Fibroblast of skin of abdomen (primary cell): ENCODE measurements at regions not wholly inside any gene's neighbourhood (a gene's known extent, or its start where the extent isn't known, plus 50 kb on each side); places are given as distances from the start of the nearest gene placed in this dataset.
A peak's percentile ranks its signal among the peaks of the same experiment; 100 is the strongest.

ENCODE experiments used
- DNase-seq: peaks from one replicate; pipeline ENCODE4 v3.0.0-alpha.2; 2013

DNA sequence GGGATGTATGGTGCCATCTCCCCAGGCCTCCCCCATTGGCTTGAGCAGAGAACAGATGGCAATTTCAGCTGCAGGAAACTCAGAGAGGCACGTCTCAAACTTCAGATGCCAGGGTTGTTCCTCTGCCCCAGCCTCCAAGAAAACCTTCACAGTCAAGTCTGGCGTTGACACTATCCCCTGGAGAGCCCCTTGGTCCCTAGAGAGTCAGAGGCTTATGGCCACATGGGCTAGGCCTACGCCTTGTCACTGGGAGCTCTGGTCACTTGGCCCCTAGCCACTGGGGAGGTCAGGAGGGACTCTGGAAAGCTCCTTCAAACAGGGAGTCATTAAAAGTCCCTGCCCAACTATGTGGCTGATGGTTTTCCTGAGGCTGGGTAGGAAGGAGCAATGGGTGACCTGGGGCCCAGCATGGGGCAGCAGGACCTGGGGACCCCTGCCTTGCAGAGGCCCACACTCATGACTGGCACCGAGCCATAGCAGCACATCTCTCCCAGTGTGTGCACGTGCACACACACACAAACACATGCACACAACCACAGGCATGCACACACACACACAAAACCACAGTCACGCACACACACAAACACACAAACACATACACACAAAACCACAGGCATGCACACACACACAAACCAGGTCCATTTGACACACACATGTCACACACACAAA is 144.2 kb downstream of the GADD45G start:
- no peak for DNase-seq

DNA sequence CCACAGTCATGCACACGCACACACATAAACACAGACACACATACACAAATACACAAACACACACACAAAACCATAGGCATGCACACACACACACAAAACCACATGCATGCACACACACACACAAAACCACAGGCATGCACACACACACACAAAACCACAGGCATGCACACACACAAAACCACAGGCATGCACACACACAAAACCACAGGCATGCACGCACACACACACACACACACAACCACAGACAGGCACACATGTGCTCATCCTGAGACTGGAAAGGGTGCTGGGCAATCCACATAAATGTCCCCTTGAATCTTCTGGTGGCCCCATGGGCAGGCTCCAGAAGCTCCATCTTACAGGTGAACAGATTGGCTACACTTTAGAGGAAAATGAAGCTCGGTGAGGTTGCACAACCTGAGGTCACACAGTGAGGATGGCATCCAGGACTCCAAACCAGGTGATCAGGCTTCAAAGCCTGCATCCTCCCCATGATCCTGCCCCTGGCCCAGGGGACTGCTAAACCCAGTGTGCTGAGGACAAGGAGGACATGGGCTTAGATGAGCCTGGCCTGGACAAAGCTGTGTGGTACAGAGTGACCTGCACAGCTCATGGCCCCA is 144.8 kb downstream of the GADD45G start:
- DNase-seq = peak; percentile 80

DNA sequence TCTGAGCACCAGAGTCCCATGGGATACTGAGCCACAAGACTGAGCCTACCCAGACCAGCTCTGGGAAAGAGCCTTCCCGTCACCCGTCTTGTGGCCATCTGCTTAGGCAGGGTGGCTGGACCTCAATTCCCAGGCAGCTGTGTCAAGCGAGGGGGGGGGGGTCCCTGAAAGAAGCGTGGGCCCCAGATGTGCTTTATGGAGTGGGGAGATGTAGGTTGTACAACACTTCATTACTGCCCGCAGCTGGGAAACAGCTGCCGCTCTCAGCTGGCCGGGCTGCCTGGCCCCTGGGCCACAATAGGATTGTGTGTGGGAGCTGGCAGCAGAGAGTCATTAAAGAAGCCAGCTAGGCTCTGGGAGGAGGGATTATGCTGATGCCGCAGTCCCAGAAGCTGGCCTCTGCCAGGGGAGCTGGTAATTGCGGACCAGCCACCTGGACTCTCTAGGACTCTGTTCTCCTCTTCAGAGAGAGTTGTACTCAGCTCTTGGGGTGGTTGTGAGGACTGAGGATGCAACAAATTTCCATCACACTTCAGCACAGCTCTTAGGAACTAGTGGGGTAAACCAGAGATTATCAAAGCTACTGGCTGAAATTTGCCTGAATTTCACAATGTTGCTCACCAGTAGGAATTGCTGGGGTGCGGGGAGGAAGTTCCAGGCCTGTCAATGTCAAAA is 145.4 kb downstream of the GADD45G start:
- peak; percentile 52 for DNase-seq

DNA sequence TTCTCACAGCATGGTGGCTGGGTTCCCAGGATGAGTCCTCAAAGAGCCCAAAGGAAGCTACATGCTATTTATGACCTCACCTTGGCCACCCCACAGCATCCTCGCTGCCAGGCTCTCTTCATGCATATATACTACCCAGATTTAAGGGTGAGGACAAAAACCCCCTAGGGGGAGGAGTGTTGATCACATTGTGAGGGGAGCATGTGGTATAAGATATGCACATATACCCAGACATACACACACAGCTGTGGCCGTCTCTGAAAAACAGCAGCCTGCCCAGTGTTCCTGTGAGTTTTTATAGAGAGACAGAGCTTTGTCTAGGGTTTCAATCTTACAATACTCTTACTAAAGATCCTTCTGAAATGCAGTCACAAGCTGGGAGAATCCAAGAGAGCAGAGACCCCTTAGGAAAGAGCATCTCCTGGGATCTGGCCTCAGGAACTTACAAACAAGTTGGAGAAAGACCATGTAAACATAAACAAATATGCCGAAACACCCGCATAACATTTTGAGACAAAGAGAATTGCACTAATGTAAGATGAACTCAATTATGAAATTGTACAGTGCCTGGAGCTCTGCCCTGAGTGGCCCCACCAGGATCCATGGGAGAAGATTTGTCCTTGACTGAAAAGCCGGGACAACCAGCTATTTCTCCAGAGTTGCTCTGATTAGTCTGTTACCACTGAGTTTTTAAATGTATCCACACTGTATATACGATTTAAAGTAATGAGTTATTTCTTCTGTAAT is 146.4 kb downstream of the GADD45G start:
- DNase-seq = no peak

DNA sequence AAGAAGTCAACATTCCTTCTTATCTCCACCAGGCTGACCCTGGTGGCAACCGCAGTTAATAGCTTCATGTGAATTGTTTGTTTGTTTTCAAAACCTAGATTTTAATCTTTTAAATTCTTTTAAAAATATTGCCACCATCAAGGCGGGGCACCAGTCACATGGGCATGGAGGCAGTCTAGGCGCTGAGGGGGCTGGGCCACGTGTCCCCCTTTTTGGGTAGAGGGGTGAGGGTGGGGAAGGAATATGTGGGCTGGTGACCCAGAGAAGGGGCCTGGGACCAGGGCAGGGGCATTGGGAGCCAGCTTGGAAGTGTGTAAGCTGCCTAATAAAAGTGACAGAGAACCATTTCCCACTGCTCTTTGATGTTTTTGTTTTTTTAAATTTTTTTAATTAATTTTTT is 147.3 kb downstream of the GADD45G start:
- DNase-seq = no peak

DNA sequence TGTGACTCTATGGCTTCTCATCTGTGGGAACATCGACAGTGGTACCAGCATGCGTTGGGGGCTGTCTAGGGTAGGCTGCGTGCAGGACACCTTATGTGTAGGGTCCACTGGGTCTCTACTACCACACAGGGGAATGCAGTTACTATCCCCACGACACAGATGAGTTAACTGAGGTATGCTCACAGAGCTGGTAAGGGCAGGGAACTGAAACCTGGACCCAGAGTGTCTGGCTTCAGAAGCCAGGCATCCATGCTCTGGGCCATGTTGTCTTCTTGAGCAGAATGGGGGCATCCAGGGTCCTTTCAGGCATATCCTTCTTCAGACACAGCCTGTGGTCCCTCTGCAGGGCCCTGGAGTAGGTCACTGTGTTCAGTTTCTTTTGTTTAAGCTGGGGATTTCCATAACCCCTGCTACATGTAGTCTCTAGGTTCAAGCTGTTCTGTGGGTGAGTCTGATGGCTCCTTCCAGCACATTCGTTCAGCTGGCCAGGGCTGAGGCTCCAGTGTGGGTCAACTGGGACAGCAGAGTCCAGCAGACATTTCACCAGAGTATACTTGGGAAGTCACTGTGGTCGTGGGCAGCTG is 148.8 kb downstream of the GADD45G start:
- no peak for DNase-seq

DNA sequence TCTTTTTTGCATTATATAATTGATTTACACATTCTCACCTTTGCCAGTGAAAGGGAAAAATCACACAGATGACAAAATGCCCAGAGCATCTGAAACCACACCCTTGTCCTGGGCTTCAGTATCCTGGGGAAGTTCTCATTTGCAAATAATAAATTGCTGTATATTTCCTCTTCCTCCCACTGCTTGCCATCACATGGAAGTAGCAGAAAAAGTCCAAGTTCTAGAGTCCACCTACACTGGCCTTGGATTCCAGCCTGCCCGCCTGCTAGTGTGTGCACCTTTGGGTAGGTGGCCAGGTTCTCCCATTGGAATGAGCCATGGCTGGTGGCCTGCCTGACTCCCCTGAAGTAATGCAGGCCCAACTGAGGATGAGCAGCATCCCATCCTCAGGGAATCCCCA is 149.4 kb downstream of the GADD45G start:
- no peak for DNase-seq

DNA sequence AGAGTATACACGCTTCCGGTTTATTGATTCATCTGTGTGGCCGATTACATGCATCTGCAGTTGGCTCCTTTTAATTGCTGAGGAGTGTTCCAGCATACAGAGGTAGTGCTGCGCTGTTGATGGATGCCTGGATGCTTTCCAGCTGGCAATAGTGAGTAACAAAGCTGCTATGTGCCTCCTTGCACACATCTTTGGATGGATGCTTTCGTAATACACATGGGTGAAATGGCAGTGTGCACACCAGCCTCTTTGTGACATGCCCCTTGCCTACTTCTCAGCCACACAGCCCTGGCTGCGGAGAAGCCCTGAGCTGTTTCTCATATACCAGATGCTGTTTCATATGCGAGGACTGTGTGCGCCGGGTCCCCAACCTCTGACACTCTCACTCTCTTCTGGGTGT is 151.0 kb downstream of the GADD45G start:
- peak; percentile 93 for DNase-seq

DNA sequence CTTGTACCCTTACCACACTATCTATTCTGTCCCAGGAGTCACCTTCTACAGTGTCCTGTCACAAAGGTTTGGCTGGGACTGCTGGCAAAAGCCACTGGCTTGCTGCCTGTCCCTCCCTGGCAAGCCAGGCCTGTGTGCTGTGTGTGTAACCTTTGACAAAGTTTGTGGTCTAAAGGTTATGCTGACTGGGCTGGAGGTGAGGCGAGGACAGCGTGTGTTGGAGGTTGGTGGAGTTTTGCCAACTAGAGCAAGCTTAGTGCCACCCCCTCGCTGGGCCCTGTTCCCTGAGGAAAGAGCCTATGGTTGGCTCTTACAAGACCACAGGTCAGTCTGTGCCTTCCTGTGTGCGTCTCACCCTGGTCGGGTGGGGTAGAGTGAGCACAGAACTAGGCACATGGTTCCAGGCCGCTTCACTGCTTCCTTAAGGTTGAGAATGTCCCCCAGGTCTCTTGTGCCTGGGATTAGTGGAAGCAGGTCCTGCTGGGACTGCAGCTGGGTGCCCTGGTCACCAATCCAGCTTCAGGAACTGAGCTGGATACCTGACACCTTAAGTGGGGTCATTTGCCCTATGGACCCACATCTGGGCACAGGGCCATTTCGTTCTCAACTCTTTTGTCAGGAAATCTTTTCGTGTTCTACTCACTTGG is 152.2 kb downstream of the GADD45G start:
- peak; percentile 9 for DNase-seq

DNA sequence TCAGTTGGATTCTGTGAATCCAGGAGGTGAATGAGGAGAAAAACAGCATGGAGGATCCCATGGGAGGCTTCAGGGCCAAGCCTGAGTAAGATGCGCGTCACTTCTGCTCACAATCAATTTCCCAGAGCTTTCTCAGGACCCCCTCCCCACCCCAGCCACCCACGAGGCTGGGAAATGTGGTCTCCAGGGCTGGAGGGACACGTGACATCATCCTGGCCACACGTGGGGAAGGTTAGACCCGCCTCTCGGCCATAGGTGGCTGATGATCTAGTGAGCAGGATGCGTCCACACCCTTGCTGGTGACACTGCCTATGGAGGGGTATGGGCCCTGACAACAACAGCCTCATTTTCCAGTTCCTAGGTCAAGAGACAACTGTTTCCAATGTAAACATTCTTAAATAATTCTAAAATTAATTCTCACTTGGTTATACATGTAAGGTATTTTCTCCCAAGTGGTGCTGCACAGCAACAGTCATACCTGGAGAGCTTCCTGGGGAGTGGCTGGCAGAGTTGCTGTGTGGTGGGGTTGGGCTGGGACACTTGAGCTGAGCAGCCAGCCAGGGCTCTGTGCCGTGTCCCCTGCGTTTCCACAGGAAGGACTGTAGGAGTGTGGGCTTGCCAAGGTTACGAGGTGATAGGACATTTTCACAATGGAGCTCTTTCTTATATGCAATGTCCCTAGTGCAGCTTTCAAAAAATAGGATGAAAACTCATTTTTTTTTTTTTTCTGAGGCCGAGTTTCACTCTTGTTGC is 153.1 kb downstream of the GADD45G start:
- no peak for DNase-seq

DNA sequence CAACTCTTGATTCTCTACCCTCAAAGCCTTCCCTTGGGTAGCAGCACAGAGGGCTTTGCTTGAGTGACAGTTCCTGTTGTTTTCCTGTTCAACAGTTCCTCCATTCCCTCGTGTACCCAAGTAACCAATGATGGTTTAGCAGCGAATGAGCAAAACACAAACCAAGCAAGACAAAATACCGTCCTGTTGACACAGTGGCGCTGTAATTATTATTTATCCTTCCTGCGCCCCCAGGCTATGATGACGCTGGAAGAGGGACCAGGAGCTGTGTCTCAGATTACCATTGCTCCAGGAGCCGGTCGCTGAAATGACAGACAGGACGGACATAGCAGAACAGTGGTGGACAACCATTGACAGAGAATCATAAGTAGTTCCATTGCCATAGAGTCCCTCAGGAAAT is 154.8 kb downstream of the GADD45G start:
- no peak for DNase-seq

DNA sequence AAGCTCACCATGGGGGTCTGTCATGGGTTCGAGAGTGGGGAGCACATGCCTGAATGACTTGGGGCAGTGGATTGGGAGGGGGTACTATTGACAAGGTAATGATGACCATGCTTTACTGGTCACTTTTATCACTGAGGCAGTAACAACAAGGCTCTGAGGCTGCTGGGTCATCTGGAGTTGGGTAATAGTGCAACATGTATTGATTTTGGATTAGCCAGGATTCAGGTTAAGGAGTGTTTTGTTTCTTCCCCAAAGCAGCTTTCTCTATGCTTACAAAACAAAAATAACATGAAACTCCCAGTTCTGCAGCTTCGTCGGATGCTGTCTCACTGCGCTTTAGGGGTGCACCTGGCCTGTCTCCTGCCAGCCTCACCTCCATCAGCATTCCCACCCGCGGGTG is 155.3 kb downstream of the GADD45G start:
- no peak for DNase-seq

DNA sequence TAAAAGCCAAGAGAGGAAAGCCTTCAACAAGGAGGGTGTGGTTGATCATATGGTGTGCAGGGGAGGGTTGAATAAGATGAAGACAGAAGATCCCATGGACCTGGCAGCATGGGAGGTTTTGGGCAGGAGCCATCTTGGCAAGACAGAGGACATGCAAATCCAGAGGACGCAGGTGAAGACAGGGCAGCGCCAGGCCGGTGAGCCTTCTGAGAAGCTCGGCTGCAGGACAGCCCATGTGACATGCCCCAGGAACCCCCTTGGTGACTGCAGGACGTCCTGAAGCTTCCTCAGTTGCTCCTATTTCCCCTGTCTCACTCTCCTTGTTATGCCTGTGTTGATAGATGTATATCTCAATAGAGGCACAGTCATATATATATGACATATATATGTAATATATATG is 159.4 kb downstream of the GADD45G start:
- no peak for DNase-seq

DNA sequence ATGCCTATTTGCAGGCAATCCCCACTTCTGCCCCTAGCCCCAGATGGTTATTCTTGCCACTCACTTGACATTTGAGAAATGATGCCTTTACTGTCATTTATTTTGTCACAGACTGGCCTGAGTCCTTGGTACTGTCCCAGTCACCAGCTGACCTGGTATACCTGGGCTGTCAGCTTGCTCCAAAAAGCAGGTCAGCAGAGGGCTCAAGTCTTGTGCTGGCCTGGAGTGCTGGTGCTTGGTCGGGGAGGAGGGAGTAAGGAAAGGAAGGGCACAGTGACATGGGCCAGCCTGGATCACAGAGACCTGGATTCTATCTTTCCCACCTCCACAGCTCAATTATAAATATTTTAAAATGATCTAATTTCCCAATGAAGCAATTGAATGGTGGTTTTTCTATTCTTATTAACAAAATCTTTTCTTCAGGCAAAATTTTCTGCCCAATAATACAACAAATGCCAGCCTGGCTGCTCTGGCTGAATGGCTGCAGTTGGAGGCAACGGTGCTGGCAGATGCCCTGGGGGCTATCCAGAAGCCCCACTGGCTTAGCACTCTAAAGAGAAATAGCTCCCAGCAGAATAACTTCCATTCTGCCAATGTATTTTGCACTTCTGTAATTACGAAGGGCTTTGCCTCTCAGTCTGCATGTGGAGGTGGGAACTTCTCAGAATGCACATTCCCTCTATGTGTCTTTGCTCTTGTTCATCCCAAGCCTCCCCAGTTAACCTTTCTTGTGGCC is 160.6 kb downstream of the GADD45G start:
- DNase-seq = no peak

DNA sequence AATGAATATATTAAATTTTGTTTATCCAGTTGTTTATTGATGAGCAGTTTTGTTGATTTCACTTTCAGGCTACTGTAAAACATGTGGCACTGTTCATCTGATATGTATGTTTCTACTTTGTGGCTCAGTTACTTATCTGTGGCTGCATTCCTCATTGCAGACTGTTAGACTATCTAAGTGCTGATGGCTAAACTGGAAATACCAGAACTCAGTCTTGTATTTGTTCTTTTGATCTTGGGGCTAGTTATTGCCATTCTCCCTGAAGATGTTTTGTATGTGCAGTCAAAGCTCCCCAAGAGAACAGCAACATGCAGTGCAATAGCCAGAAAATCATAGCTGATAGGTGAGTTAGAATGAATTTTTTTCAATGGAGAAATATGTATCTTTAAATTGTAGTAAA is 162.2 kb downstream of the GADD45G start:
- peak; percentile 6 for DNase-seq

DNA sequence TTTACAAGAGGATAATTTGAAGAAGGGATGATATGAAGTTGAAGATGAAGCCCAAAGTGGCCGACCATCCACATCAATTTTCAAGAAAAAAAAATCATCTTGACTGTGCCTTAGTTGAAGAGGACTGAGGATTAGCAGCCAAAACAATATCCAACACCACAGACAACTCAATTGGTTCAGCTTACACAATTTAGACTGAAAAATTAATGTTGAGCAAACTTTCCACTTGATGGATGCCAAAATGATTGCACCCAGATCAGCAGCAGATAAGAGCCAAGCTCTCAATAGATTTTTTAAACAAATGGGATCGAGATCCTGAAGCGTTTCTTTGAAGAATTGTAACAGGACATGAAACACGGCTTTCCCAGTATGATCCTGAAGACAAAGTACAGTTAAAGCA is 163.2 kb downstream of the GADD45G start:
- DNase-seq = no peak

DNA sequence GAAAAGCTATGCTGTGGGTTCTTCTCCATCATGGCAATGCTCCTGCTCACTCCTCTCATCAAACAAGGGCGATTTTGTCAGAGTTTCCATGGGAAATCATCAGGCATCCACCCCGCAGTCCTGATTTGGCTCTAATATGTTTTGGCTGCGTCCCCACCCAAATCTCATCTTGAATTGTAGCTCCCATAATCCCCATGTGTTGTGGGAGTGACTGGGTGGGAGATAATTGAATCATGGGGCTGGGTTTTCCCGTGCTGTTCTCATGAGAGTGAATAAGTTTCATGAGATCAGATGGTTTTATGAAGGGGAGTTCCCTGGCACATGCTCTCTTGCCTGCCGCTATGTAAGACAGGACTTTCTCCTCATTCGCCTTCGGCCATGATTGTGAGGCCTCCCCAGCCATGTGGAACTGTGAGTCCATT is 163.8 kb downstream of the GADD45G start:
- DNase-seq = no peak

DNA sequence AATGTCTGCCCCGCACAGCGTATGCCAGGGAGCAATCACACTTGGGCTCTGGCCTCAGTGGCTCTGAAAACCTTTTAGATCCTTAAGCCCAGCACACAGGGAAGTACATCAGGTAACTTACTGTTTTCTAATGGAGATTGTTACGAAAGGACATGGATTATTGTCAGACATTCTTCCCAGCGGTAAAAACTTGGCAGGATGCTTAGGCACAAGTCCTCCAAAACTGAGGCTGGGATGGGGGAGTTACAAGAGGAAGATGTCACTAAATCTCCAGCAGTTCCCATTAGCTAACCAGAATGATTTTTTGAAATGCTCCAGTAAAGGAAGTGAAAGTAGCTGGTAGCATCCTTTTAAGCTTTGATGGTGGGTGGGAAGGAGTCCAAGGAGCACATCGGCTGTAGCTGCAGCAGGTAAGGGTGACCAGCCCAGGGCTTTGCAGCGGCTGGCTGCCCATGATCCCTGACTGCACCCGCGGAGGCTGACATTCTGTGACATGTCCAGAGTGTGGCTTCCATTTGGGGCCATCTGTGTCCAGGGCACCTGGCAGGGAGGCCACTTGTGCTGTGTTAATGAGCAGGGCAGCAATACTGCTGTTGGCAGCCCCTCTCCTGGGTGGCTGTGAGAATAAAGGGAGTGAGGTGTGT is 165.8 kb downstream of the GADD45G start:
- DNase-seq = no peak

DNA sequence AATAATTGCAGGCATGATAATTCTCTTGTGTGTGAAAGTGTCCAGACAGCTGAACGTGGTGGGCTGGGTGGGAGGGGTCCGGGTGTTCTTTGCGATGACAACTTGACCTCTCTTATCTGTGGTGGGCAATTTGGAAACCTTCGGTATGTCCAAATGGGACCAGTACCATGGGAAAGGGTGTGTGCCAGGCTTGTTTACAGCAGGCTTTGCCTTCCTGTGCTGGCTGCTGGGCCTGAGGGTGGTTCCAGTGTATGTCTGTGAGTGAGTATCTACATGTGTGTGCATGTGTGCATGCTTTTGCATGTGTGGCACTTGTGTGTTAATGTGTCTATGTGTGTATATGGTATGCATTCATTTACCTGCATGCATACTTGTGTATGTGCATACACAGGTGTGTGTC is 166.4 kb downstream of the GADD45G start:
- DNase-seq = no peak

DNA sequence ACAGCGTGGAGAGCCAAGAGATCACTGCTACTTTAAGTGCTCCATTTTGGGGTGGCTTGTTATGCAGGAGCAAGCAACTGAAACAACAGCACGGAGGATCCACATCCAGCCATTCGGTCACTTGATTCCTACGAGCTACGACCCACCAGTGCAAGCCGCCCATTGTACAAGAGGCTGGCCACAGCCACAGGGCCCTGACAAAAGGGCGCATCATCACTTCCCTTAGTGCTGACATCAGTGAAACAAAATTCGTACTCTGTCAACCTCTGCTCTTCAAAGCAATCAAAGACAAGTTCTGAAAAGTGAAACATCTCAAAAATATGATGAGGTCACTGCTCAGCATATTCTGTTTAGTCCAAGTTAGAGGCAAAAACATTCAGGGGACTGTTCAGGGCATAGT is 168.4 kb downstream of the GADD45G start:
- DNase-seq = peak; percentile 25
